HepG2 (cell line): ENCODE measurements at regions not wholly inside any gene's neighbourhood (a gene's known extent, or its start where the extent isn't known, plus 50 kb on each side); places are given as distances from the start of the nearest gene placed in this dataset.

Source experiments
- CAMTA2 ChIP-seq: sonication (generic); formaldehyde crosslinking; IDR thresholded peaks from 2 replicates; pipeline ENCODE4 v1.4.0; 2020; ENCODE audit warnings: mild to moderate bottlenecking, missing genetic modification reagents, borderline replicate concordance
- JDP2 ChIP-seq: sonication (generic); formaldehyde crosslinking; IDR thresholded peaks from 2 replicates; pipeline ENCODE4 v1.8.1; 2022; ENCODE audit warnings: missing genetic modification reagents, borderline replicate concordance
- MBNL3 ChIP-seq: fragments of 250-450 bp; sonication (Bioruptor Pico); conservative IDR thresholded peaks from 2 replicates; pipeline ENCODE4 v1.8.0; 2022; ENCODE audit warnings: mild to moderate bottlenecking, inconsistent platforms
- NBN ChIP-seq: fragments of 450-650 bp; conservative IDR thresholded peaks from 2 replicates; pipeline ENCODE4 v1.6.1; 2017
- ZNF317 ChIP-seq: sonication (generic); formaldehyde crosslinking; IDR thresholded peaks from 2 replicates; pipeline ENCODE4 v1.5.0; 2020; ENCODE audit warnings: mild to moderate bottlenecking, missing genetic modification reagents
- ZNF431 ChIP-seq: sonication (generic); formaldehyde crosslinking; IDR thresholded peaks from 2 replicates; pipeline ENCODE4 v1.9.0; 2022; ENCODE audit warnings: missing genetic modification reagents, low read depth, mild to moderate bottlenecking, borderline replicate concordance
- ZNF460 ChIP-seq: sonication (generic); formaldehyde crosslinking; IDR thresholded peaks from 2 replicates; pipeline ENCODE4 v1.5.1; 2020; ENCODE audit warnings: missing genetic modification reagents, mild to moderate bottlenecking, borderline replicate concordance
- ZNF558 ChIP-seq: sonication (generic); formaldehyde crosslinking; IDR thresholded peaks from 2 replicates; pipeline ENCODE4 v1.9.0; 2022; ENCODE audit warnings: mild to moderate bottlenecking, missing genetic modification reagents, borderline replicate concordance
- ZNF792 ChIP-seq: IDR thresholded peaks from 2 replicates; pipeline ENCODE4 v1.6.1; 2016
- TF ChIP-seq, protein P1 (sequence below): sonication (generic); formaldehyde crosslinking; IDR thresholded peaks from 2 replicates; pipeline ENCODE4 v1.9.0; 2021; ENCODE audit warnings: mild to moderate bottlenecking, missing genetic modification reagents
- TF ChIP-seq, protein P2 (sequence below): sonication (generic); formaldehyde crosslinking; conservative IDR thresholded peaks from 2 replicates; pipeline ENCODE4 v1.8.0; 2022; ENCODE audit warnings: missing genetic modification reagents
- TF ChIP-seq, protein P3 (sequence below): sonication (generic); formaldehyde crosslinking; IDR thresholded peaks from 2 replicates; pipeline ENCODE4 v1.8.1; 2023; ENCODE audit warnings: missing genetic modification reagents, mild to moderate bottlenecking, borderline replicate concordance
- TF ChIP-seq, protein P4 (sequence below): sonication (generic); formaldehyde crosslinking; IDR thresholded peaks from 2 replicates; pipeline ENCODE4 v1.5.1; 2020; ENCODE audit warnings: mild to moderate bottlenecking, missing genetic modification reagents, borderline replicate concordance
- TF ChIP-seq, protein P5 (sequence below): sonication (generic); formaldehyde crosslinking; IDR thresholded peaks from 2 replicates; pipeline ENCODE4 v1.4.0; 2020; ENCODE audit warnings: mild to moderate bottlenecking, low read depth, missing genetic modification reagents
- TF ChIP-seq, protein P6 (sequence below): sonication (generic); formaldehyde crosslinking; IDR thresholded peaks from 2 replicates; pipeline ENCODE4 v1.5.0; 2020; ENCODE audit warnings: missing genetic modification reagents

DNA sequence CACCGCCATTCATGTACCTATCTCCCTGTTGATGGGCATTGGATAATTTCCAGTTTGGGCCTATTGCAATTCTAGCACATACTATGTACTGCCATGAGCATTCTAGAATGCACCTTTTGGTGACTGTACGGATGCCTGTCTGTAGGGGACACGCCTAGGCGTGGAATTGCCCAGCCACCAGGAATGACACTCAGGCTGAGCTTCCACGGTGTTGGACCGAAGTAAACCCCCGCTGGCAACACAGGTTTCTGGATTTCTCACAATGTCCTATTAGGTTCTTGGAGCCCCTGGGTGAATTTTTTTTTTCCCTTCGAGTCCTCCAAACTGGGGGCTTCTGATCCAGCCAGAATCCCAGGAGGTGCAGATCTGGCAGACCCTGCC lies 146.6 kb downstream of the IRF8 start (continued):
- TF ChIP-seq, protein P1, sequence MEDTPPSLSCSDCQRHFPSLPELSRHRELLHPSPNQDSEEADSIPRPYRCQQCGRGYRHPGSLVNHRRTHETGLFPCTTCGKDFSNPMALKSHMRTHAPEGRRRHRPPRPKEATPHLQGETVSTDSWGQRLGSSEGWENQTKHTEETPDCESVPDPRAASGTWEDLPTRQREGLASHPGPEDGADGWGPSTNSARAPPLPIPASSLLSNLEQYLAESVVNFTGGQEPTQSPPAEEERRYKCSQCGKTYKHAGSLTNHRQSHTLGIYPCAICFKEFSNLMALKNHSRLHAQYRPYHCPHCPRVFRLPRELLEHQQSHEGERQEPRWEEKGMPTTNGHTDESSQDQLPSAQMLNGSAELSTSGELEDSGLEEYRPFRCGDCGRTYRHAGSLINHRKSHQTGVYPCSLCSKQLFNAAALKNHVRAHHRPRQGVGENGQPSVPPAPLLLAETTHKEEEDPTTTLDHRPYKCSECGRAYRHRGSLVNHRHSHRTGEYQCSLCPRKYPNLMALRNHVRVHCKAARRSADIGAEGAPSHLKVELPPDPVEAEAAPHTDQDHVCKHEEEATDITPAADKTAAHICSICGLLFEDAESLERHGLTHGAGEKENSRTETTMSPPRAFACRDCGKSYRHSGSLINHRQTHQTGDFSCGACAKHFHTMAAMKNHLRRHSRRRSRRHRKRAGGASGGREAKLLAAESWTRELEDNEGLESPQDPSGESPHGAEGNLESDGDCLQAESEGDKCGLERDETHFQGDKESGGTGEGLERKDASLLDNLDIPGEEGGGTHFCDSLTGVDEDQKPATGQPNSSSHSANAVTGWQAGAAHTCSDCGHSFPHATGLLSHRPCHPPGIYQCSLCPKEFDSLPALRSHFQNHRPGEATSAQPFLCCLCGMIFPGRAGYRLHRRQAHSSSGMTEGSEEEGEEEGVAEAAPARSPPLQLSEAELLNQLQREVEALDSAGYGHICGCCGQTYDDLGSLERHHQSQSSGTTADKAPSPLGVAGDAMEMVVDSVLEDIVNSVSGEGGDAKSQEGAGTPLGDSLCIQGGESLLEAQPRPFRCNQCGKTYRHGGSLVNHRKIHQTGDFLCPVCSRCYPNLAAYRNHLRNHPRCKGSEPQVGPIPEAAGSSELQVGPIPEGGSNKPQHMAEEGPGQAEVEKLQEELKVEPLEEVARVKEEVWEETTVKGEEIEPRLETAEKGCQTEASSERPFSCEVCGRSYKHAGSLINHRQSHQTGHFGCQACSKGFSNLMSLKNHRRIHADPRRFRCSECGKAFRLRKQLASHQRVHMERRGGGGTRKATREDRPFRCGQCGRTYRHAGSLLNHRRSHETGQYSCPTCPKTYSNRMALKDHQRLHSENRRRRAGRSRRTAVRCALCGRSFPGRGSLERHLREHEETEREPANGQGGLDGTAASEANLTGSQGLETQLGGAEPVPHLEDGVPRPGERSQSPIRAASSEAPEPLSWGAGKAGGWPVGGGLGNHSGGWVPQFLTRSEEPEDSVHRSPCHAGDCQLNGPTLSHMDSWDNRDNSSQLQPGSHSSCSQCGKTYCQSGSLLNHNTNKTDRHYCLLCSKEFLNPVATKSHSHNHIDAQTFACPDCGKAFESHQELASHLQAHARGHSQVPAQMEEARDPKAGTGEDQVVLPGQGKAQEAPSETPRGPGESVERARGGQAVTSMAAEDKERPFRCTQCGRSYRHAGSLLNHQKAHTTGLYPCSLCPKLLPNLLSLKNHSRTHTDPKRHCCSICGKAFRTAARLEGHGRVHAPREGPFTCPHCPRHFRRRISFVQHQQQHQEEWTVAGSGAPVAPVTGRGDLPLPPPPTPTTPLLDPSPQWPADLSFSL (CRISPR knock-in tag) = no peak
- TF ChIP-seq ZNF431 (no peak), ZNF317 (CRISPR knock-in tag) (no peak), JDP2 (CRISPR knock-in tag) (no peak), NBN (no peak), ZNF792 (no peak), ZNF558 (CRISPR knock-in tag) (no peak), MBNL3 (no peak), CAMTA2 (CRISPR knock-in tag) (no peak), ZNF460 (no peak)
- TF ChIP-seq, protein P2, sequence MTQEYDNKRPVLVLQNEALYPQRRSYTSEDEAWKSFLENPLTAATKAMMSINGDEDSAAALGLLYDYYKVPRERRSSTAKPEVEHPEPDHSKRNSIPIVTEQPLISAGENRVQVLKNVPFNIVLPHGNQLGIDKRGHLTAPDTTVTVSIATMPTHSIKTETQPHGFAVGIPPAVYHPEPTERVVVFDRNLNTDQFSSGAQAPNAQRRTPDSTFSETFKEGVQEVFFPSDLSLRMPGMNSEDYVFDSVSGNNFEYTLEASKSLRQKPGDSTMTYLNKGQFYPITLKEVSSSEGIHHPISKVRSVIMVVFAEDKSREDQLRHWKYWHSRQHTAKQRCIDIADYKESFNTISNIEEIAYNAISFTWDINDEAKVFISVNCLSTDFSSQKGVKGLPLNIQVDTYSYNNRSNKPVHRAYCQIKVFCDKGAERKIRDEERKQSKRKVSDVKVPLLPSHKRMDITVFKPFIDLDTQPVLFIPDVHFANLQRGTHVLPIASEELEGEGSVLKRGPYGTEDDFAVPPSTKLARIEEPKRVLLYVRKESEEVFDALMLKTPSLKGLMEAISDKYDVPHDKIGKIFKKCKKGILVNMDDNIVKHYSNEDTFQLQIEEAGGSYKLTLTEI (CRISPR knock-in tag) = no peak
- TF ChIP-seq, protein P3, sequence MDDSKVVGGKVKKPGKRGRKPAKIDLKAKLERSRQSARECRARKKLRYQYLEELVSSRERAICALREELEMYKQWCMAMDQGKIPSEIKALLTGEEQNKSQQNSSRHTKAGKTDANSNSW = no peak
- TF ChIP-seq, protein P4, sequence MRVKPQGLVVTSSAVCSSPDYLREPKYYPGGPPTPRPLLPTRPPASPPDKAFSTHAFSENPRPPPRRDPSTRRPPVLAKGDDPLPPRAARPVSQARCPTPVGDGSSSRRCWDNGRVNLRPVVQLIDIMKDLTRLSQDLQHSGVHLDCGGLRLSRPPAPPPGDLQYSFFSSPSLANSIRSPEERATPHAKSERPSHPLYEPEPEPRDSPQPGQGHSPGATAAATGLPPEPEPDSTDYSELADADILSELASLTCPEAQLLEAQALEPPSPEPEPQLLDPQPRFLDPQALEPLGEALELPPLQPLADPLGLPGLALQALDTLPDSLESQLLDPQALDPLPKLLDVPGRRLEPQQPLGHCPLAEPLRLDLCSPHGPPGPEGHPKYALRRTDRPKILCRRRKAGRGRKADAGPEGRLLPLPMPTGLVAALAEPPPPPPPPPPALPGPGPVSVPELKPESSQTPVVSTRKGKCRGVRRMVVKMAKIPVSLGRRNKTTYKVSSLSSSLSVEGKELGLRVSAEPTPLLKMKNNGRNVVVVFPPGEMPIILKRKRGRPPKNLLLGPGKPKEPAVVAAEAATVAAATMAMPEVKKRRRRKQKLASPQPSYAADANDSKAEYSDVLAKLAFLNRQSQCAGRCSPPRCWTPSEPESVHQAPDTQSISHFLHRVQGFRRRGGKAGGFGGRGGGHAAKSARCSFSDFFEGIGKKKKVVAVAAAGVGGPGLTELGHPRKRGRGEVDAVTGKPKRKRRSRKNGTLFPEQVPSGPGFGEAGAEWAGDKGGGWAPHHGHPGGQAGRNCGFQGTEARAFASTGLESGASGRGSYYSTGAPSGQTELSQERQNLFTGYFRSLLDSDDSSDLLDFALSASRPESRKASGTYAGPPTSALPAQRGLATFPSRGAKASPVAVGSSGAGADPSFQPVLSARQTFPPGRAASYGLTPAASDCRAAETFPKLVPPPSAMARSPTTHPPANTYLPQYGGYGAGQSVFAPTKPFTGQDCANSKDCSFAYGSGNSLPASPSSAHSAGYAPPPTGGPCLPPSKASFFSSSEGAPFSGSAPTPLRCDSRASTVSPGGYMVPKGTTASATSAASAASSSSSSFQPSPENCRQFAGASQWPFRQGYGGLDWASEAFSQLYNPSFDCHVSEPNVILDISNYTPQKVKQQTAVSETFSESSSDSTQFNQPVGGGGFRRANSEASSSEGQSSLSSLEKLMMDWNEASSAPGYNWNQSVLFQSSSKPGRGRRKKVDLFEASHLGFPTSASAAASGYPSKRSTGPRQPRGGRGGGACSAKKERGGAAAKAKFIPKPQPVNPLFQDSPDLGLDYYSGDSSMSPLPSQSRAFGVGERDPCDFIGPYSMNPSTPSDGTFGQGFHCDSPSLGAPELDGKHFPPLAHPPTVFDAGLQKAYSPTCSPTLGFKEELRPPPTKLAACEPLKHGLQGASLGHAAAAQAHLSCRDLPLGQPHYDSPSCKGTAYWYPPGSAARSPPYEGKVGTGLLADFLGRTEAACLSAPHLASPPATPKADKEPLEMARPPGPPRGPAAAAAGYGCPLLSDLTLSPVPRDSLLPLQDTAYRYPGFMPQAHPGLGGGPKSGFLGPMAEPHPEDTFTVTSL (CRISPR knock-in tag) = no peak
- TF ChIP-seq, protein P5, sequence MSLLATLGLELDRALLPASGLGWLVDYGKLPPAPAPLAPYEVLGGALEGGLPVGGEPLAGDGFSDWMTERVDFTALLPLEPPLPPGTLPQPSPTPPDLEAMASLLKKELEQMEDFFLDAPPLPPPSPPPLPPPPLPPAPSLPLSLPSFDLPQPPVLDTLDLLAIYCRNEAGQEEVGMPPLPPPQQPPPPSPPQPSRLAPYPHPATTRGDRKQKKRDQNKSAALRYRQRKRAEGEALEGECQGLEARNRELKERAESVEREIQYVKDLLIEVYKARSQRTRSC (CRISPR knock-in tag) = no peak
- TF ChIP-seq, protein P6, sequence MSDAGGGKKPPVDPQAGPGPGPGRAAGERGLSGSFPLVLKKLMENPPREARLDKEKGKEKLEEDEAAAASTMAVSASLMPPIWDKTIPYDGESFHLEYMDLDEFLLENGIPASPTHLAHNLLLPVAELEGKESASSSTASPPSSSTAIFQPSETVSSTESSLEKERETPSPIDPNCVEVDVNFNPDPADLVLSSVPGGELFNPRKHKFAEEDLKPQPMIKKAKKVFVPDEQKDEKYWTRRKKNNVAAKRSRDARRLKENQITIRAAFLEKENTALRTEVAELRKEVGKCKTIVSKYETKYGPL (CRISPR knock-in tag) = no peak
